NCI-H2029 treated with DMSO at 0.1 percent for 48 hours (cell line): ENCODE measurements at regions not wholly inside any gene's neighbourhood (a gene's known extent, or its start where the extent isn't known, plus 50 kb on each side); places are given as distances from the start of the nearest gene placed in this dataset.

Source experiments
- DNase-seq: peaks from one replicate; lab custom pipeline; 2025; lab: John Stamatoyannopoulos, UW

DNA sequence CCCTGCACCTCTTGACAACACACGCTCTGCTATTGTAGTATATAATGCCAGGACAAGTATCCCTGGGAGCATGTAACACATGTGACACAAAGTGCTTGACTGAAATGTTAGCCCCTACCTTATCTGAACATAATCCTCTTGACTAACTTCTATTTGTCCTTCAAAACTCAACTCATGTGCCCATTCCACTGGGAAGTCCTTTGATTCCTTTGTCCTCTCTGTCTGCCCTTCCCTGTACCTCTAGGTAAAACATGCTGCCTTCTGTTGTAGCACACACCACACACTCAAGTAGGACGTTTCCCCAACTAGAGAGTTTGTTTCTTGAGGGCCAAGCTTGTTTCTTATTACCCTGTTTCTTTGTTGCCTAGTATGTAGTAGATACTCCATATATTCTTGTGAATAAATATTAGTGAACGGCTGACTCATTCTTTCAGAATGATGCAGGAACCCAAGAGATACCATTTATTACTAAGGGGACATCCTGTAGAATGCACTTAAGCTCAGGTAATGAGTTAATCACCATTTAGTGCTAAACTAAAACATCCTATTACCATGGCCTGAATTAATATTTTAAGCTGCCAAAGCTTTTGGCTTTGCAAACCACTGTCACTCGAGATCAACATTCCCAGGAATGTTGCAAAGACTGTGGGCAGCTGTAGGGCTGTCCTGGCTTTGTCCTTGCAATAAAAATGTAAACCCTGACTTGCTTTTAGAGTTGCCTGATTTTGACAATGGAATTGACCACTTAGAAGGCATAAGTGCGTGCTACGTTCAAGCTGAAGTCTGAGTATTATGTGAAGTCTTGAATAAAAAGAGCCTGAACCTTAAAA is 313.4 kb downstream of the COG6 start:
- no peak for DNase-seq

DNA sequence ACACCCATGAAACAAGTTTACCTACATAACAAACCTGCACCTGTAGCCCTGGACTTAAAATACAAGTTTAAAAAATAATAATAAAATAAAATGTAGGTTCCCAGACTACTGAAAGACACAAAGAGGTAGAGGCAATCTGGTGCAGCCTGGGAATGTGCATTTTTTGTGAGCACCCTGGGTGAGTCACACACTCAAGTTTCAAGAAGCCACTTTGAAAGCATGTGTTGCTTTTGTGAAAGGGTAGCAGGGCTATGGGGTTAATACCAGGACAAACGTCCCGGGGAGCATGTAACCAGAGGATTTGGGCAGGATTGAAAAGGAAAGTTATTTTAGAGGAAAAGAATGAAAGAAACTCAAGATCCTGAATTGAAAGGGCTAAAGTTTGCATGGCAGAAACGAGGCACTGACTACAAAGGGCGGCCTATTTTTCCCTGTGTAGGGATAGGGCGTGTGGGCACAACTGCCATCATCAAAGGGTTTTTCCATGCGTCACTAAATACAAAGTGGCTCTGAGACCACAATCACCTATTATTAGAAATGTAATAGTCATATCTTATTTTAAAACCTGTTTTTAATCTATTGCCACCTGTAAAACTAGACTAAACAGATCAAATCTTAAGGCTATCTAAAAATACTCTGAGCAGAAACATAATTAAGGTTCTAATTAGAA is 314.9 kb downstream of the COG6 start:
- DNase-seq, result no peak

DNA sequence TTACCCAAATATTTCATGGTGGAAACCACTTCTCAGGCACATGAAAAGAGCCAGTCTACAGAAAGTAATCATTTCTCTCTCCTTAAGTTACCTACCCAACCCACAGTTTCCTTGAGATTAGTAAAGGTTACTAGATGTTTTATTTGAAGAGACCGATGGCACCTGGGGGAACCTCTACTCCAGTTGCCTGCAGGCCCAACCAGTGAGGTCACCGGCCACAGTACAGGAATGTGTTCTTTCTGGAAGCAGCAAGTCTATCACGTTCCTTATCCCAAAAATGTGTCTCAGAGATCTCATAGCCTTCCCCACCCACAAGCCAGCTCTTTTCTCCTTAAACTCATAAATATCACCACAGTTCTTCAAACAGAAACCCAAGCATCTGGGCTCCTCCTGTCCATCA is 316.1 kb downstream of the COG6 start:
- DNase-seq, result no peak

DNA sequence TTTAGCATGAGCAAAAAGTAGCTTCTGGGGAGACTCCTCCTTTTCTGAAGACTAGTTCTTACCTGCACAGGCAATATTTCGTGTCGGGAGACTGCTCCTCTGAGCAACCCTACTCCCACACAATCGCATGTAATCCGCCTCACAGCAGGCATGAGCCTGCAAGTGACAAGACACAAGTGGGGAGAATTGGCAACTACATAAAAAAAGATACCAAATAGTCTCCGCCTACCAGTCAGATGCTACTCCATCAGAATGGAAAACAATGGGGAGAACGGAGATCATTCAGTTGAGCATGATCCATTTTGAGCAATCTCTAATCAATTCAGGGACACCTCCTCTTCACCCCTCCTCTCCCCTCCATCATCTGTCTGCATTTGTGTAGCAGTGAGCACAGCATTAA is 321.0 kb downstream of the COG6 start:
- DNase-seq, result no peak

DNA sequence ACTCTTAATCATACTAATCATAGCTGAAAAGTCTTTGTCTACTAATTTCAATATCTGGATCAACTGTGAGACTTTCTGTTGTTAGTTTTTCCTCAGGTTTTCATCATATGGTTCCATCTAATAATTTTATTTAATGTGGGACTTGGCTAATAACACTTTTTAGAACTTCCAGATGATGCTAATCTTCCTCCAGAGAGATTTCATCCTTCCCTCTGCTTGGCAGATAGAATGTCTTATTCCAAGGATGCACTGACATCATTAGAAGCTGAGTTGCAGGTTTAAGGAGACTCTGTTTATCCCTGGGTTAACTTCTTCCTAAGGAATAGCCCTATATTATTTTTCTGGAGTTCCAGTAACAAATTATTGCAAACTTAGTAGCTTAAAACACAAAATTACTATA is 325.6 kb downstream of the COG6 start:
- no peak for DNase-seq

DNA sequence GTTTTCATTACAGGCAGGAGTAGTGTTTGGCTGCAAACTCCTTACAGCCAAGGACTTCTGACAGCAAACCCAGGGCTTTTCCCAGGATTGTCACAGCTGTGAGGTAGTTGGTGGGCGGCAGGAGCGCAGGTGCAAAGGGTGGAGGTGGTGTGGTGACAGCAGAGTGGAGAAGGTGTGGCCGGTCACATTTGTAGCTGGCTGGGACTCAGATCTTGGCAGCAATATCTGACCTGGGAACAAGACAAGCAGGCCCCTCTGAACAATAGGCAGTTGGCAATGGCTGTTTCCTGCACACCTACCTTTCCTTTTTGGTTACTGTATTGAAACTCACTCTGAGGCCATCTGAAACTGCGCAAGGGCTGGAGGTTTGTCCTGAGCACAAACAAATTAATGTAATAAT is 327.3 kb downstream of the COG6 start:
- no peak for DNase-seq

DNA sequence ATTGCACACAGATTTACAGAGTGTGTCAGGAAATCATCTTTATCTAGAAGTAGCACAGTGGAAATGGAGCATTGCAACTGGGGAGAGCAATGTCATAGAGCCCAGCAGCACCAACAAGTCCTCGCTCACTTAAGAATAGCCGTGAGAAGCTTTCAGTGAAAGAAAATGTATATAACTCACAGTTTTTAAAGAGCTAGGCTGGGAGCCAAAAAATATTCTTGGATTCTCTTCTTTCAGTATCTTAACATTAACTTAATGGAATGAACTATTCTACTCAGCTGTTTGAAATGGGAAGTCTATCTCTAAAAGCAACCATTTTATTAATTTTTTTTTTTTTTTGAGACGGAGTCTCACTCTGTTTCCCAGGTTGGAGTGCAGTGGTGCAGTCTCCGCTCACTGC is 329.6 kb downstream of the COG6 start:
- no peak for DNase-seq

DNA sequence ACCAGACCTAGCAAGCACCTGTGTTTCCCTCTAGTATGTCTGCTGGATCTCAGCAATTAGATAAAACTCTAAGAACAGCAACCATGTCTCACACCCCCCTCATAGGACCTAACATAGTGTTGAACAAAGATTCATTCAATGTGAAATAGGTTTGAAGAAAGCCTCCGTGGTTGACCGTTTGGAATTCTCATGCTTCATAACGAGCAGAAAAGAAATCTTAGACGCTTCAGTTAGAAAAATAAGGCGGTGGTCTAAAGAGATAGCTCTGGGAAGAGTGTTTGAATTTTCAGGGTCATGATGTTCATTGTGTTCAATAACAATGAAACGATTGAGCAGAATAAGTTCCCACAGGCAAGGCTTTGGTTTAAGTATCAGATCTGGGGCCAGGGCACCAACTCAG is 332.9 kb downstream of the COG6 start:
- no peak for DNase-seq

DNA sequence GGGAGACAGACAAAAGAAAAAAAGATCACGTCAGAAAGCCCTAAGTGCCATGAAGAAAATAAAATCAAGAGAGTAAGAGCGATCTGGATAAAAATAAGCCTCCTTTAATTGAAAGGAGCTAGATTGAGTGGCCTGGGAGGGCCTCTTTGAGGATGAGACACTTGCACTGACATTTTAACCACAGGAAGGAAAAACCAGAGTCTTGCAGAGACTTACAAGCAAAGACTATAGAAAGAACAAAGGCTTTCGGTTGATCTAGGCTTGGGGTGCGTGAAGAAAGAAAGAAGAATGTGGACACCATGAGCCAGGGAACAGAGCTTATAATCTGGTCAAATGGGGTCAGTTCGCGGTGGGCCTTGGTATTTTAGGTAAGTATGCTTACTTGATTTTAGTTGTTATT is 342.7 kb downstream of the COG6 start:
- DNase-seq, result no peak

DNA sequence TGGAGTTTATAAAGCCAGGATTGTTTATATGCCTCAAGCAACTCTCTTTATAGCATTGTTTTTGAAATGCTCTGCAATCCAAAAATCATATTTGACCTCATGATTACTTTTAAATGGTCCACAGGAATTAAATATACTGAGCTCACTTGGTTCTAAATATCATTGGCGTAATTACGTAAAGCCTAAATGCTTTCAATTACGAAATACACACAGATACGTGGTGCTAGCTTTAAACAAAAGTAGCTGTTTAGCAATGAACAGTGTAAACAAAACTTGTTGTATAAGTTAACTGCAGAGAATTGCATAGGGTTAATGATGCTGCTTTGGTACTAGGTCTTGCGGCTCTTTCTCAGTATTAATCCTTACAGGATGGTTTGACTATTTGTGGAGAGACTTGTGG is 346.6 kb downstream of the COG6 start:
- DNase-seq, result no peak

DNA sequence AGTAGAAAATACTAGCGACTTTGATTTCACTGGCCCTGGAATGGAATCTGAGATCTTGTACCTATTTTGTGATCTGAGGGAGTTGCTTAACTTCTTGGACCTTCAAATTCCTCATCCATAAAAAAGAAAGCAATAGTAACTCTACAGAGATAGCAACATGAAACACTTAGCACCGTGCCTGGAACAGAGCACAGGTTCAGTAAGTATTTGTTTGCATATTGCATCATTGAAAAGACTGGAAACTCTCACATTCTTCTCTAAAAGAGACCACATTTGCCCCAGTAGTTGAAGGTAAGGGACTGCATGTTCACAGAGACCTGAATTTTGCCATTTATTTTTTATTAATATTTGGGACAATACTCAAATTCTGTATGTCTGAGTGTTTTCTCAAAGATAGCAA is 358.1 kb downstream of the COG6 start:
- no peak for DNase-seq

DNA sequence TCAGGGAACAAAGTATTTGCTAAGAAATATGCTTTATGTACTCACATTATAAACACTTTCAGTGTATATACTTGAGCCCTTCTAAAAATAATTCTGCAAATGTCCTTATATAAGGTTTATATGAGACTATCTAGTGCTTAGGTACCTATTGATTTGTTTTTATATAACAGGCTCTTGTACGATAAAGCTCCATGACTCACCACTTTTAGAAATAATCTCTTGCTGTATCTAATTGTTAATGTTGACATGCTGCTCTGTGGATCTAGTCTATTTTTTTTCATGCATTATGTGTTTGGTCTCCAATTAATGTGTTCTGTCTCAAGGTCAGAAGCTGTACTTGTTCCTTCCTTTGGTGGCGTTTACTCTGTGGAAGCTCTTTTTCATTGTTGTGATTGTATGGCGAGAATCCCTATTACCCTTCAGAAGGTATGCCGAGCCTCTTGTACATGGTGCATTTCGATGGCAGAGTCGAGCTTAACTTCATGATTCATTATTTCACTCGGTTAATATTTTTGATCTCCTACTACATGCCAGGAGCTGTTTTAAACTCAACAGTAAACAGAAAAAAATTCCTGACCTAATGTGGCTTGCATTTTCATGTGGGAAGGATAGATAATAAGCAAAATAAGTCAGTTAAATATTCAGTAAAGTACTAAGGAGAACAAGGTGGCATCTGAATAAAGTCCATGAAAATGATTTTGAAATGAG is 361.6 kb downstream of the COG6 start:
- DNase-seq, result no peak

DNA sequence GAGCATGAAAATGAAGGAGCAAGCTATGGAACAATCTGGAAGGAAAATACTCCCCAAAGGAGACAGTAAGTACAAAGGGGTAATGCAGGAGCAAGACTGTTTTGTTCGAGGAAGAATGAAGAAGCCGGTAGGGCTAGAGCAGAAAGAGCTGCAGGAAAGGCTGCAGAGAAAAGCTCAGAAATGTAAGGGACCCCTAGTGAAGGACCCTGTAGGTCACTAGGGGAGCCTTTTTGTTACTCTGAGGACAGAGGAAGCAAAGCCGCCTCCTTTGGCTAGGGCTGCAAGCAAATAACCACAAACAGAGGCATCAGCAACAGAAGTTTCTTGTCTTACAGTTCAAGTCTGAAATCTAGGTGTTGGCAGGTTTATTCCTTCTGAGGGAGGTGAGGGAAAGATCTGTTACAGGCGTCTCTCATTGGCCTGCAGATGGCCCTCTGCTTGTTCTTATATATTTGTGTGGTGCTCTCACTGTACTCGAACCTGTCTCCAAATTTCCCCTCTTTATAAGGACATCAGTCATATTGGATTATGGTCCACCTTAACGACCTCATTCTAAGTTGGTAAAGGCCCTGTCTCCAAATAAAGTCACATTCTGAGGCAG is 362.3 kb downstream of the COG6 start:
- no peak for DNase-seq

DNA sequence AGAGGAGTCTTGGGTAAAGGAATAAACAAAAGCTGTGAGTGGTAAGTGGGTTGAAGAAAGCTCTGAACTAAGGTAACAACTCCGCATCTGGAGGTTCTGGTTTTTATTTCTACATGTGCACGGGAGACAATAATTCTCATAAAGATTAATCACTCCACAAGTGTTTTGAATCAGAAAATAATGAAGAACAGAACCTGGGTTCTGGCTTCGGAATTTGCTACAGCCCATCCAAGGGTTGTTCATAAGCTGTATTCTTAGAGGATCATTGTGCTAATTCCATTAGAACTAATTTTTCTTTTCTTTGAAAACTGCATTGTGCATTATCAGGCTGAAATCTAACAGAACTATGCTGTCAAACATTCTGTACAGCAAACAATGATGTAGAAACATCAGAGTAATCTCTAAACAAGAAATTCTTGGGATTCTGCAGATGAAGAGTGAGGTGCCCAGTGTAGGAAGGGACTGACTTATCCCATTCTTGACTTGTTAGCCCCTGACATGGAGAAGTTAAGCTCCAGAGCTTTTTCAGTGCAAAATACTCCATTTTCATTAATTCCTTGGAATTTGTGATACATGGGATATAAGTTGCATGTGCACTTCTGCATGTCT is 368.2 kb downstream of the COG6 start:
- DNase-seq, result no peak

DNA sequence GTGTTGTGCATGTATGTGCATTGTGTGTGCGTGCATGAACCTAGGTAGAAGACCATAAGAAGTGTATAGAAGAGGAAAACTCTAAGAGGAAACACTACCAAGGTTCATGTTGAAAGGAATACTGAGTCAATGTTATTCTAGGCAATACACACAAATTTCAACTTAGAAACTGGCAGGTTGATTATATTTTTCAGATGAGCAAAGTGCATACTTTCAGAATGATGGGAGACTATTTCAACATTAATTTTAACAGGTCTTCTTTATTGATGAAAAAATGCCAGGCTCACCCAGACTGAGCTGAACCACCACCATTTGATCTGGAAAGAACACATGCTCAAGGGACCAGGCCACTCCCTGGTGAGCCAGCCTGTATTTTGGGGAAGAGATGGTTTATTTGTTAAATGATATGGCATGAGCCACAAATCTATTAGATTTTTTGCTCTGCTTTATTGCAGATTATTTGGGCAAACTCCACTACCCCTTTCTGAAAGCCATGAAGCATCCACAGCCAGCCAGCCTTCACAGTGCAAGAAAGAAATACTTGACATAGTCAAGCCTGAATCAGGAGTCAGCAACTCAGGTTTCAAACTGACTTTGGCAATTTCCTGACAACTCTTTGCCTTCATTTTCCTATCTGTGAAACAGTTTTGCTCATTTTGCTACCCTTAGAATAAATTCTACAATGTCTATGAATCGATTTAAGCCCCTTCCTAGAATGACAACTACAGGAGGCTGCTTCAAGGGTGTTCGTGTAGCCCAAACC is 368.9 kb downstream of the COG6 start:
- no peak for DNase-seq

DNA sequence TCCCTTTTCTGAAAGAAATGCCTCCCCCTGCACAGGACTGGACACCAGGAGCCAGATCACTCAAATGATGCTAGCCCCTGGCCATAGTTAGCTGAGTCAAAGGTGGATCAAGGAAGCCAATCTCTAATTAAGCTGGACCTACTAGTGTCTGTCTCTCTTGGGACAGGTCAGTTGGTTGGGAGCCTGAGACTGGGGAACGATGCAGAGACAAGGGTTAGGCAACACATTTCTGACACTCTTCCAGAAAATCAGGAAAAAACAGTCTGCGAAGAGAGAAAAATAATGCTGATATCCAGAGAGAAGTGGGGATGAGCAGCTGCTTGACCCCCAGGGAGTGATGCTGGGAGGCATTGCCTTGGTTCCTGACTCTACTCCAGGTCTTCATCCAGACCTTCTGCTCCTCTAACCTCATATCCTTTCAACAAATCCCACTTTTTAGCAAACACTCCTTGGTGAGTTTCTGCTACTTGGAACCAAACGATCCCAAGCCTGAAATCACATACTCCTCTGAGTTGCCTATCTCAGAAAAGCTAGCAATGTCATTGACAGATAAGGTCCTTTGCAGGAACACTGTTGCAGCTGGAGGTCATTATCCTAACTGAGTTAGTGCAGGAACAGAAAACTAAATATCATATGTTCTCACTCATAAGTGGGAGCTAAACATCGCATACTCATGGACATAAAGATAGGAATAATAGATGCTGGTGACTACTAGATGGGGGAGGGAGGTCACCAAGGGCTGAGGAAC is 369.7 kb downstream of the COG6 start:
- DNase-seq, result no peak

DNA sequence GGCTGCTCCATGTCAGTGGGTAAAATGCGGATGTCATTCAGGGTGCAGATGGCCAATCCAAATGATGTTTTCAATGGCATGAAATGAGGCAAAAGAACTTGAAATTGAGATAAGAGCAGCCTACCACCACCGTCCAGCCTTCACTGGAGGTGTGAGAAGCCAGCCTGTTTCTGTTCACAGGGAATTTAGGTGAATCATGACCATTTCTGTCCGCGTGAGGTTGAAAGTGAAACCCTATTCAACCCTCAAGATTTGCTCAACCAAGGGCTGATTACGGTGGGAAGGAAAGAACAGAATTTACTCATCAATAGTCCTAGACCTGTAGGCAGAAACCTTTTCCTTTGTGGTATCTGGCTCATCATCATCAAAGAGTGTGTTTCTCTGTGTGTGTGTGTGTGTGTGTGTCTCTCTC is 370.7 kb downstream of the COG6 start:
- DNase-seq, result no peak

DNA sequence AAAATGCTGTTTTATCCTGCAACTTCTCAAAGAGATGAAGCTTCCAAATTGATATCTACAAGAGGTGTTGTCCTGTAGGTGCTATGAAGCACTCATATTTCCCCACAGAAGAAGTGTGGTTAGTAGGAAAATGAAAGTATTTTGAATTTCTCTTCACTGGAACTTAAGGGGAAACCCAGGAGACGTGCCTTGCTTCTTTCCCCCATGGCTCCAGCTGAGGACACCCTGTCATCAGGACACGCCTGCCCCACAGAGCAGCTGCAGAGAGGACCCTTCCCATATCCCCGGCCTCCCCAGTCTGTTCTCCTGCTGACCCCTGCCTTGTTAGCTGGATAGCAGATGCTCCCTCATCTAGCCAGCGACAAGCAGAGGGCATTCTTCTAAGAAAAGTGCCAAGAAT is 371.3 kb downstream of the COG6 start:
- no peak for DNase-seq

DNA sequence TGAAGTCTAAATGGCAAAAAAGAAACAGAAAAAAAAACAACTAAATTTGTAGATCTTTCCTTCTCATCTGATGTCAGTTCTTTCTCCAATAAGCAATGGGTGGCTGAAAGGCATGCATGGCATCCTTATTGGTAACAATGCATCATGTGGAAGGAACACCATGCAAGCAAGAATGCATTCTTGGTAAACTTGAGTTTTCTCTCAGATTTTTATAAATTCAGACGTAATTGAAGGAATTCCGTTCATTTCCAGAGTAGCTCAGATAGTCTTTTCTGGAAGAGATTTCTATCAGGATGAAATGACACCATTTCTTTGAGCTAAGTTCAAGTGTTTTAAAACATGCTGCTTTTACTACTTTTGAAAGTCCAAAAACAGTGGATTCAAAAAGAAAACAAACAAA is 373.0 kb downstream of the COG6 start:
- no peak for DNase-seq

DNA sequence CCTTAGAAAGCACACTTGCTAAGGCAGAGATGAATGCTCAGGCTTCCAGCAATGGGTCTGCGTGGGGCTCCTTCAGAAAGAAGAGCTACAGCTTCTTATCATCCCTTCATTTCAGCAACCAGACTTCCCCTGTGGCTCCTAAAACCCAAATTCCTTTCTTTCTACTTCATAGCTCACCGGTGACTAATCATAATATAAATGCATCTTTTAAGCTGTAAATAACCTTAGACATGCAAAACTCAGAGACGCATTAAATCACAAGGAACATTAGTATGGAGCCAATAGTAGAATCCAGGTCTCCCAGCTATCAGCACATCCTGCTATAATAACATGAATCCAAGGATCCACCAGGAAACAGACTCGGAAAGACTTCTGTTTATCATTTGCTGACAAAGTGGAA is 375.6 kb downstream of the COG6 start:
- DNase-seq, result no peak

DNA sequence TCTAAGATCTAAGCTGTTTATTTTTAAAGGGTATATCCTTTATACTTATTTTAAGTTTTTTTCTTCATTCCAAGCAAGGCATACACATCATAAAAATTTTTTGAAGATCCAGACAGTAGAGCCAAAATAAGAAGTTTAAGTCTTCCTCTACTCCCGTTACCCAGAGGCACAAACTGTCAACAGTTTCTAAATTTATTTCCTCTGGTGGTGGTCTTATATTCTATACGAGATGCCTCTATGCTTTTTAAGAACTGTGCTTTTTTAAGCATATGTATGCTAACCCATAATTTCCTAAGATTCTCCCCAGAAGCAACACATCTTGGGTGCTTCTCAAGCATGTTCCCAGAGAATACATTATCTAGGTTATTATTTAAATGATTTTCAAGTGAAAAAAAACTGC is 383.6 kb downstream of the COG6 start:
- DNase-seq, result no peak
